NT2/D1 (cell line): ENCODE measurements at regions not wholly inside any gene's neighbourhood (a gene's known extent, or its start where the extent isn't known, plus 50 kb on each side); places are given as distances from the start of the nearest gene placed in this dataset.

ENCODE experiments used
- YY1 ChIP-seq: IDR thresholded peaks from 2 replicates; pipeline ENCODE4 v1.6.1; 2011; ENCODE audit not compliant: insufficient read length, insufficient read depth
- ZNF274 ChIP-seq: IDR thresholded peaks from 2 replicates; pipeline ENCODE4 v1.6.1; 2011; ENCODE audit warnings: mild to moderate bottlenecking, low read depth, low read length

DNA sequence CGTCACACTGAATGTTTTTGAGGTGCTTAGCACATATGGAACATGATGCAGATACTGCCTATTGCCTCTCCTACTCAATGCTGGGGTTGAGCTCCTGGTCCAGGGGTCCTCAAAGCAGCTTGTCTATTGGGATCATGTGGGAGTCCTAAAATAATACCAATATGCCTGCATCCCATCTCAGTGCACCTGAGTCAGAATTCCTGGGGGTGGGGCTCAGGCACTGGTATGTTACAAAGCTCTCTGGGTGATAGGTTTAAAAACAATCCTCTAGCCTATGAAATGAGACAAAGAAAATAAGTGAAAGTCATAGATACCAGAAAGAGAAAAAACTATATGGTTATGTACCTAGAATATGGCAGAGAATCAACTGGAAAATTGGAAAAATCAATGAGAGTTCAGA is 156.6 kb upstream of the NLRP1 start:
- no peak for TF ChIP-seq ZNF274
- no peak for TF ChIP-seq YY1
